GM10266 (cell line): ENCODE measurements at regions not wholly inside any gene's neighbourhood (a gene's known extent, or its start where the extent isn't known, plus 50 kb on each side); places are given as distances from the start of the nearest gene placed in this dataset.

Source experiments
- DNase-seq: peaks from one replicate; pipeline ENCODE4 v3.0.0; 2012; ENCODE audit errors: extremely low spot score
- CTCF ChIP-seq: IDR thresholded peaks from 2 replicates; pipeline ENCODE4 v1.5.1; 2012; ENCODE audit warnings: mild to moderate bottlenecking, low read depth; ENCODE audit not compliant: control insufficient read depth, insufficient read depth; ENCODE audit errors: missing control alignments

- TF ChIP-seq CTCF, result no peak
- no peak for DNase-seq
Observed at GRCh38 chr10:37681617-37681999, 175.8 kb downstream of the ZNF248 start.

GRCh38 chr10:37680716-37681616, 176.4 kb downstream of the ZNF248 start:
- TF ChIP-seq CTCF, result no peak
- DNase-seq, result no peak

- TF ChIP-seq CTCF, result no peak
- DNase-seq, result no peak
Observed at GRCh38 chr10:37680243-37680683, 177.1 kb downstream of the ZNF248 start.

GRCh38 chr10:37679465-37679864, 177.9 kb downstream of the ZNF248 start:
- no peak for TF ChIP-seq CTCF
- no peak for DNase-seq

GRCh38 chr10:37675449-37675848, 182.0 kb downstream of the ZNF248 start:
- no peak for DNase-seq
- no peak for TF ChIP-seq CTCF

GRCh38 chr10:37671802-37672201, 185.6 kb downstream of the ZNF248 start:
- DNase-seq, result no peak
- no peak for TF ChIP-seq CTCF

- DNase-seq, result no peak
Observed at GRCh38 chr10:37667736-37668135, 189.7 kb downstream of the ZNF248 start.

More at GRCh38 chr10:37667736-37668135, 189.7 kb downstream of the ZNF248 start:
- TF ChIP-seq CTCF, result no peak
